ENCODE measurements at regions not wholly inside any gene's neighbourhood (a gene's known extent, or its start where the extent isn't known, plus 50 kb on each side); places are given as distances from the start of the nearest gene placed in this dataset.

GRCh38 chr18:67726882-67727281, 210.4 kb upstream of the DSEL start:
- Histone ChIP-seq H4K8ac (ENCODE audit: extremely low read depth, insufficient read depth, low read length) (no peak overlapping the region), H3K27me3 (replicated peaks in 1 of 4; ENCODE audit: control insufficient read depth in 3 of 4, extremely low read depth in 1 of 4, insufficient read depth in 3 of 4, low read length in 3 of 4) (no peaks in the 10 kb centered on the region), H3K56ac (replicated peaks; ENCODE audit: insufficient read length, low read depth, low read length) (no peak overlapping the region), H3K79me2 (ENCODE audit: control insufficient read depth in 1 of 2, insufficient read depth in 2 of 2, low read length in 2 of 2) (no peaks in the 10 kb centered on the region), H3K9ac (replicated peaks in 1 of 4; ENCODE audit: extremely low read depth in 1 of 4, low read depth in 3 of 4, low read length in 3 of 4) (no peak overlapping the region), H2BK15ac (ENCODE audit: low read length) (no peak overlapping the region), H3K14ac (ENCODE audit: insufficient read length) (no peak overlapping the region), H3K27ac (ENCODE audit: low read depth, low read length) (no peak overlapping the region), H4K91ac (replicated peaks; ENCODE audit: insufficient read length, low read length) (no peak overlapping the region), H3K4me3 (ENCODE audit: extremely low read depth in 1 of 4, insufficient read depth in 2 of 4, low read depth in 3 of 4, low read length in 4 of 4) (no peak overlapping the region), H3K23me2 (ENCODE audit: low read depth, low read length) (no peaks in the 10 kb centered on the region), H4K20me1 (replicated peaks in 1 of 2; ENCODE audit: control insufficient read depth in 1 of 2, insufficient read depth in 2 of 2, low read length in 2 of 2) (no peaks in the 10 kb centered on the region), H3K4me1 (replicated peaks in 1 of 4; ENCODE audit: control insufficient read depth in 3 of 4, insufficient read depth in 4 of 4, low read length in 3 of 4) (no peaks in the 10 kb centered on the region), H3K36me3 (ENCODE audit: control insufficient read depth in 2 of 4, insufficient read depth in 4 of 4, low read length in 3 of 4) (no peaks in the 10 kb centered on the region; a peak in 1 of 8 replicates), H3K79me1 (ENCODE audit: low read depth, low read length) (no peaks in the 10 kb centered on the region), H3K4me2 (ENCODE audit: insufficient read depth in 1 of 2, low read depth in 2 of 2, low read length in 2 of 2) (no peak overlapping the region), H2BK120ac (replicated peaks; ENCODE audit: low read depth, low read length) (no peak overlapping the region), H2BK12ac (ENCODE audit: low read depth, low read length) (no peak overlapping the region), H2AK5ac (ENCODE audit: low read depth, low read length) (no peak overlapping the region), H4K5ac (ENCODE audit: insufficient read length, low read depth, low read length) (no peak overlapping the region), H2AFZ (ENCODE audit: low read length) (no peak overlapping the region), H2BK5ac (ENCODE audit: low read depth, low read length) (no peak overlapping the region), H3K4ac (replicated peaks; ENCODE audit: insufficient read length, low read depth, low read length) (no peak overlapping the region), H3K23ac (ENCODE audit: insufficient read length) (no peak overlapping the region), H3K9me3 (ENCODE audit: insufficient read depth in 2 of 2, low read depth in 1 of 2, low read length in 1 of 2) (no peaks in the 10 kb centered on the region; a peak in 1 of 4 replicates), H3K18ac (ENCODE audit: extremely low read depth, low read length) (no peak overlapping the region), H2BK20ac (ENCODE audit: low read length) (no peak overlapping the region)
- CTCF ChIA-PET (ENCODE audit: partially characterized antibody) = no interaction called here
- FAIRE-seq (no peak), DNase-seq (ENCODE audit: low read depth in 1 of 2, low spot score in 2 of 2) (no peak)
- WGBS, 2 experiments (ENCODE audit: extremely low coverage in 1 of 2, insufficient coverage in 1 of 2, insufficient read length in 1 of 2, insufficient replicate concordance in 2 of 2, low coverage in 1 of 2, low lambda C conversion rate in 2 of 2, missing lambda C conversion rate in 1 of 2) = 45% methylated on average over 2 of the region's 2 CpGs; no CpG with 5 or more reads in 1 of the 2 experiments
- POLR2A ChIA-PET (ENCODE audit: partially characterized antibody) = no interaction called here
- TF ChIP-seq TBP (IDR thresholded peaks at IDR 0.05; ENCODE audit: low read depth, low read length) (no peak), JUN (IDR thresholded peaks at IDR 0.05; ENCODE audit: low read depth, low read length) (no peak)
